ENCODE measurements at regions not wholly inside any gene's neighbourhood (a gene's known extent, or its start where the extent isn't known, plus 50 kb on each side); places are given as distances from the start of the nearest gene placed in this dataset.
A peak's percentile ranks its signal among the peaks of the same experiment; 100 is the strongest.

DNA sequence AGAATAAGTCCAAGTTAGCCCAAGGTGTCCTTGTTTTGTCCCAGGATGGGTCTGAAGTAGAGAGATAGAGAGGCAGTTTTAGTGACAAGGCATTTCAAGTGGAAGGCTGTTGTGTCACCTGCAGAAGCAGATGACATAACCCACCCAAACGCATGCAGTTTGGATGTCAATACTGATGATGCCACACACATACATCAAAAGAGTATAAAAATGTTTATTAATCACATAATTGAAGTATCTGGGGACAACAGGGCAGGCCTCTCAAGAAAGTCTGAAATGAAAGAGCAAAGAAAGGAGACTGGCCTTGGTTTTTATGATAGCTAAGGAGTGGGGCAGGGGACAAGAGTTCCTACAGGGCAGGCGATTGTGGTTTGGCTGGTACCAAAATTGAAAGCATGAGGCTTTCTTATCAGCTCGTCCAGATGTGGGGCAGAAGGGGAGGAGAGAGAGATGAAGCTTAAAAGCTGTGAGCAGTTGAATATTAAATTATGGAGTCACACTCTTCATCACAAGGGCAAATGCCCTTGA, 78.4 kb upstream of the TSPAN8 start:
- DNase-seq = no peak

DNA sequence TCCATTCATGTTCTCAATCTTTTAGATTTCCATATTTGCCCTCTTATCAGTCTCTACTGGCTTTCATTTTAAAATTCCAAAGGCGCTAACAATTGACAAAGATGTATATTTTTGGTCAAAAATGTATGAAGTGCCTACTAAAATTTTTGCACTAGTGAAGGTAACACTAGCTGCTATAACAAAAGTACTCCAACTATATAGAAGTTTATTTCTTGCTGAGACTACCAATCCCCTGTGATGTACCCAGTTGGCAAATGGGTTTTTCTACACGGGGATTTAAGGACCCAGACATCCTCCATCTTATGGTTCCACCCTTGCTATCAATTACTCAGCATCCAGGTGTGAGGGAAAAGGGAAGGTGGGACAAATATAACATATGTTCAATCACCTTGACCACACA, 75.3 kb upstream of the TSPAN8 start:
- DNase-seq = no peak

DNA sequence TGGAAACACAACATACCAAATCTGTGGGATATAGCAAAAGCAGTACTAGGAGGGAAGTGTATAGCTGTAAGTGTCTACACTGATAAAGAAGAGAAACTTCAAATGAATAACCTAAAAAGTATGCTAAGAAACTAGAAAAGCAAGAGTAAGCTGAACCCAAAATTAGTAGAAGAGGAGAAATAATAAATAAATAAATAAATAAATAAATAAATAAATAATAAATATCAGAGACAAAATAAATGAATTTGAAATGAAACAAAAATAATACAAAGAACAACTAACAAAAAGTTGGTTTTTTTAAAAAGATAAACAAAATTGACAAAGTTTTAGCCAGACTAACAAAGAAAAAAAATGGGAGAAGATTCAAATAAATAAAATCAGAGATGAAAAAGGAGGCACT, 72.7 kb upstream of the TSPAN8 start:
- DNase-seq = no peak

DNA sequence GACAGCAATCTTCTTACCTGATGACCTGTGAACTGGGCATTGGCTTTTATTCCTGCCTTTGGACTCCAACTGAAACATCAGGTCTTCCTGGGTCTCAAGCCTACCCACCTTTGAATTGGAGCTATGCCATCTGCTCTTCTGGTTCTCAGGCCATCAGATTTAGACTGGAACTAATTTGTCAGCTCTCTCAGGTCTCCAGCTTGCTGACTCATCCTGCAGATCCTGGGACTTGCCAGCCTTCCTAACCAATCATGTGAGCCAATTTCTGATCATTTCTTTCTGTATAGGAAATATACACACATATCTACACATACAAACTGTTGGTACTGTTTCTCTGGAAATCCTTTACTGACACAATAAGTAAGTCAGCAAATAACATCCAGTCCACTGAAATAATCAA, 65.3 kb upstream of the TSPAN8 start:
- no peak for DNase-seq

DNA sequence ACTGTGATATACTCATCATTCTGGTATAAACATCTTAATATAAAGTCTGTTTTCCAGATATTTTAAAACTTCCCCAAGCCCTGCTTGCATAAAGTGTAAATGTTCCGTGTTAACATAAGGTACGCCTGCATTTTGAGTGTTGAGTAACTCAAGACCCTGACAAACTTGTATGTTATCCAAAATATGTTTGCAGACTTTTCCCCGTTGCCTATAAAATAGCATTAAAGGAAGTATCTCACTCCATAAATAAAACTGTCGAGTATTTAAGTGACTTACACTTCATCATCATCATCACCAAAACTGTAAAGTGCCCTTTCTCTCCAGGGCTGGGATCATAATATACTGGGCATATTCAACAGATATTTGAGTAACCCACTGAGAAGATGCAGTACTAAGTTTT, 64.6 kb upstream of the TSPAN8 start:
- DNase-seq = no peak

DNA sequence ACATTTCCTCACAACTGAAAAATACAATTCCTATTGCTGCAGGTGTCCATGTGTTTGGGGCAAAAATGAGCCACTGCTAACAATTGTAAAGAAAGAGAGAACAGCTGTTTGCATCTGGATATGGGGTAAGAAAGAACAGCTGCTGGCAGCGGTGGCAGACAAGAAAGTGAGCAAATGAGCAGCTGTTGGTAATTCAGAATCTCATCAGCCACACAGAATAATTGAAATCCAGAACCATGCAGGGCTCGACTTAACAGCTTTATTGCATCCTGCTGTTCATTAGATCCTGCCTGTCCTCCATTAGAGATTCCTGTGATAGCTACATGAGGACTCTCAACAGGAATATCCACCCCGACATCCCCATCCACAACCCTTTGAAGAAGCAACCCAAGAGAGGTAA, 62.5 kb upstream of the TSPAN8 start:
- DNase-seq = no peak

DNA sequence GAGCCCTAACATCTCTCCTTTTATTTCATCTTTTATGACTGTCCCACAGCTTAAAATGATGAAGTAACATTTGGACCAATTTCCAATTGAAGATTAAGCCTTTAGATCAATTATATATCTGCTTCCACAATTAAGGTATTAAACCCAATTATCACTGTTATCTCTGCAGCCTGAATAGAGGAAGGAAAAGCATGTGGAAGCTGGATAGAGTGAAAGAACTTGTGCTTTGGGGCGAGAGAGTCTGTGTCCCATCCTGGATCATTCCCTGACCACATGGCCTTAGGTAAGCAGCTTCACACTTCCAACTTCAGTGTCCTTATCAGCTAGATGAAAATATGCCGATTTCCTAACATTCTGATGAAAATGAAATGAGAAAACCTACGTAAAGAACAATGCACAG, 61.4 kb upstream of the TSPAN8 start:
- DNase-seq = no peak

DNA sequence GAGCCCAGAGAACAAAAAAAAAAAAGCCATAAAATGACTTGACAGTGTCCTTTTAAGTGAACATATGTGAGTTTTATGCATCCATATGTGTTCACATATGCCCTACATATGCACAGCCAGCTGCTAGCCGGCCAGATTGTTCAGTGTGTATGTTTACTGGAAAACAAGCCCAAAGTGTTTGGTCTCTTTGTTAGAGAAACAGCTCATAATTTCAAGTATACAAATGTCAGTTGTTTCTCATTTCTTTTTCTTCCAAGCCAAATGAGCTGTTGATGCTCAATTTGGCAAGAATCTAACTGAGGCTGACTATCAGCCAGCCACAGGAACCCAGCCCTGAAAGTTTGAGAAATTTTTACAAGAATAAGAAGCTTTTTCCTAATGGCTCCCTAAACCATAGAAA, 60.8 kb upstream of the TSPAN8 start:
- no peak for DNase-seq

DNA sequence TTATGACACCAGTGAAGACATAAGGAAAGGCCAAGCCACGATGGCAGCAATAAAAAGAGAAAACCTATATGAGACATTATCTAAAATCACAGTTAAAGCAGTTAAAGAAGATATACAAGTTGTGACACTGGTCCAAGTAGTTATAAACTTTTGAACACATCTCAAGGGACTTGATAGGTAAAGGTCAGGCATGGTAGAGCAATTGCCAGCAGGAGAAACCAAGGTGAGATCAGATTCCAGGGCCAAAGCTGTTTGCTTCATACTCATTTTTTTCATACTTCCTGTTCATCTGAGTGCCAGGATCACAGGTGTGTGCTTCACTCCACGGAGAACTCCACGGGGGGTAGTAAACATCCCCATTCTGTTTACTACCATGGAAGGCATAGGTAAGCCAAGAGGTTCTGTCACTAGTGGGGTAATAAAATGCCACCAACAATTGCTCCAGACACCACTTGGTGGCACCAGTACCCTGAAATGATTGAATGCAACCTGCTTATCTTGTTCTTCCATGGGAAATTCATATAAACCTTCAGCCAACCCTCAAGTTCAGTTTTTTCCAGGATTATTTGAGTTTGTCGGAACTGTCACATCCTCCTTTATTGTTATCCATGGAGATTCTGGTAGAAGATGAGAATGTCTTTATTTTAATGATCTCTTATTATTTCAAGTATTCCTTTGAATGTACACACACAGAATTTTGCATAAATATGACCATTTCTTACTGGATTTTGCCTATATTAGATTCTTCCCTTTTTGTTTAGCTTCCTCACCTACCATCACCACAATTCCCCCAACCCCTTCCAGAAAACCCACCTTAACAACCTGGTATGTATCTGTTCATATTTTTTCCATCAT, 59.2 kb upstream of the TSPAN8 start:
- peak; percentile 48 for DNase-seq

DNA sequence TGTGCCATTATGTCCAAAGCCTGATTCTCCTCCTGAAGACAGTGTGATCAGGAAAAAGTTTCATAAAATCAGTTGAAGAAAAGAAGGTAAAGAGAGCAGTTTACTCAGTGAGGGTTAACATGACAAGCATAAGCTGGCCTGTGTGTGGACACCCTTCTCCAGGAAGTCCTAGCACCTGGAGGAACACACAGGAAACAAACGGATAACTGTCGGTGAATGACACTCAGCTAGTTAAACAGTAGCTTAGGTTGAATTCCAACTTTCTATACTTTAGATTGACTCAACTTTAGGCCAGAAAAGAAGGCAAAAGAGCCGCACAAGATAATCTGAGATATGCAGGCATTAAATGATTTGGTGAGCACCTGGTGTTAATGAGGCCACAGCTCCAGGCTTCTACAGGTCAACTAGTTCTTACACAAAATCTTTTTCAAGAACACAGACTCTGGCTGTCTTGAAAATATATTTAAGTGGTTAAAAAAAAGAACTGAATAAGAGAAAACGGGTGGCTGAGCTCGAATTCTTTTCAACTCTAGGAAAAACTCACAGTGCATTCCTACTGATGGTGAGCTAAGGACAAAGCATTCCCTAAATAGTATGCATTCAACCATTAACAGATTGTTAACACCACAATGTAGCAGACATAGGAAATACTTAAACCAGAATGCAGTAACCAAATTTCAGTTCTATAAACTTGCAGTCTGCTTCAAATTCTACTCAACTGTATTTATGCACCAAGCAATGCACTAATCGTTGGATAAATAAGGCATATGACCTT, 56.9 kb upstream of the TSPAN8 start:
- no peak for DNase-seq

DNA sequence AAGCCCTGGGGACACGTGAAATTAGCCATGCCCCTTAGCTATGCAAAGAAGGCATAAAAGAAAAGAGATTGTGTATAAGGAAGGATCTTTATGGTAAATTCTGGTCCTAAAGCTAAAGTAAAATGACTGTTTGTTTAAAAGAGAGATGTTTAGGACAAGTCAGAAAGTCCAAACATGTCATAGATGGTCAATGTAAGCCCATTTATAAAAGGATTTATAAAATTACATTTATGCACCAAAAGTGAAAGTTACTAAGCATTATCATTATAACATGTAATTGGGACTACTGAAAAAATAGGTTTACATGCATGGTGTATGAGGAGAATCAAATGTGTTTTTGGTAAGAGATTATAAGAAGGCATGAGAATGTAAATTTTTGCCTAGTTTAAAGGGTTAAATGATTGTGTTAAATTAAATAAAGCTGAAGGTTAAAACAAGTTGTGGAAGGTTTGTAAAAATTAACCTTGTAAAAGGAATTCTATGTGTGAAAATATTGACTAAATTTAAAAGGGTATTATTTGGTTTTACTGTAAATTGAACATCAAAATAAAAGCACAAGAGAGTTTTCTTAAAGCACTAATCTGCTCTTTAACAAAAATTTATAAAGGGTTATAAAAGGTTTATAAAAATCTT, 50.4 kb upstream of the TSPAN8 start:
- DNase-seq = no peak

All from midbrain (tissue), 1 donor.